ENCODE measurements at regions not wholly inside any gene's neighbourhood (a gene's known extent, or its start where the extent isn't known, plus 50 kb on each side); places are given as distances from the start of the nearest gene placed in this dataset.

GRCh38 chr21:27406300-27407009, 439.6 kb upstream of the ADAMTS5 start:
- H3K9me3 Mint-ChIP-seq: no peaks in the 10 kb centered on the region
- no peaks in the 10 kb centered on the region for H3K36me3 Mint-ChIP-seq (ENCODE audit: low read depth)
- intact Hi-C loops (cut with micrococcal nuclease): no loop called here
- CTCF ChIA-PET: no interaction called here
- no peak for TF ChIP-seq CTCF (IDR thresholded peaks at IDR 0.05)
- no peaks in the 10 kb centered on the region for H3K4me1 Mint-ChIP-seq
- no peaks in the 10 kb centered on the region for H3K27me3 Mint-ChIP-seq
- H3K4me3 Mint-ChIP-seq: no peak overlapping the region
- POLR2A ChIA-PET: no interaction called here
- DNase-seq (no peak), ATAC-seq (ENCODE audit: low read depth) (no peak)
- H3K27ac Mint-ChIP-seq: no peak overlapping the region

- ATAC-seq (ENCODE audit: low read depth): no peak
- Mint-ChIP-seq H3K9me3 (peaks cover 4% of the 10 kb centered on the region), H3K27ac (no peak overlapping the region), H3K27me3 (no peaks in the 10 kb centered on the region), H3K4me3 (no peak overlapping the region), H3K36me3 (ENCODE audit: low read depth) (no peaks in the 10 kb centered on the region), H3K4me1 (no peaks in the 10 kb centered on the region)
- TF ChIP-seq CTCF (IDR thresholded peaks at IDR 0.05): no peak
- CTCF ChIA-PET: no interaction called here
- POLR2A ChIA-PET: no interaction called here
- DNase-seq: no peak
- intact Hi-C loops (cut with micrococcal nuclease): no loop called here
These were observed 436.1 kb upstream of the ADAMTS5 start for GRCh38 chr21:27403011-27403410.

GRCh38 chr21:27400045-27400444, 433.2 kb upstream of the ADAMTS5 start:
- H3K4me3 Mint-ChIP-seq: no peak overlapping the region
- ATAC-seq (ENCODE audit: low read depth): no peak
- ChIA-PET CTCF (no interaction called here), POLR2A (no interaction called here)
- no peaks in the 10 kb centered on the region for H3K27me3 Mint-ChIP-seq
- no peak for TF ChIP-seq CTCF (IDR thresholded peaks at IDR 0.05)
- no peaks in the 10 kb centered on the region for H3K4me1 Mint-ChIP-seq
- DNase-seq: no peak
- H3K36me3 Mint-ChIP-seq (ENCODE audit: low read depth): no peaks in the 10 kb centered on the region
- no peak overlapping the region for H3K27ac Mint-ChIP-seq
- intact Hi-C loops (cut with micrococcal nuclease): no loop called here
- peaks cover 5% of the 10 kb centered on the region for H3K9me3 Mint-ChIP-seq

GRCh38 chr21:27397578-27397977, 430.7 kb upstream of the ADAMTS5 start:
- no peak overlapping the region for H3K4me3 Mint-ChIP-seq
- ATAC-seq (ENCODE audit: low read depth) (no peak), DNase-seq (no peak)
- H3K36me3 Mint-ChIP-seq (ENCODE audit: low read depth): no peaks in the 10 kb centered on the region
- no peak overlapping the region for H3K27ac Mint-ChIP-seq
- TF ChIP-seq CTCF (IDR thresholded peaks at IDR 0.05): no peak
- H3K4me1 Mint-ChIP-seq: no peaks in the 10 kb centered on the region
- intact Hi-C loops (cut with micrococcal nuclease): no loop called here
- ChIA-PET CTCF (no interaction called here), POLR2A (no interaction called here)
- peaks cover 5% of the 10 kb centered on the region for H3K9me3 Mint-ChIP-seq
- H3K27me3 Mint-ChIP-seq: no peaks in the 10 kb centered on the region

- no peak for TF ChIP-seq CTCF (IDR thresholded peaks at IDR 0.05)
- Mint-ChIP-seq H3K9me3 (peaks cover 3% of the 10 kb centered on the region), H3K27me3 (no peaks in the 10 kb centered on the region), H3K36me3 (ENCODE audit: low read depth) (no peaks in the 10 kb centered on the region), H3K4me3 (no peak overlapping the region), H3K27ac (no peak overlapping the region), H3K4me1 (no peaks in the 10 kb centered on the region)
- no peak for ATAC-seq (ENCODE audit: low read depth)
- intact Hi-C loops (cut with micrococcal nuclease): no loop called here
- ChIA-PET CTCF (no interaction called here), POLR2A (no interaction called here)
- no peak for DNase-seq
These were observed 426.8 kb upstream of the ADAMTS5 start for GRCh38 chr21:27393726-27394125.

Data from activated B cell treated with CpG ODN at 0.5 μM for 24 hours (primary cell).